HG03196 (cell line): ENCODE measurements at regions not wholly inside any gene's neighbourhood (a gene's known extent, or its start where the extent isn't known, plus 50 kb on each side); places are given as distances from the start of the nearest gene placed in this dataset.

Experiments used
- ATAC-seq: cut with Tn5 transposase; IDR thresholded peaks from one replicate; pipeline ENCODE4 v1.9.1; 2021; ENCODE audit not compliant: unreplicated experiment

DNA sequence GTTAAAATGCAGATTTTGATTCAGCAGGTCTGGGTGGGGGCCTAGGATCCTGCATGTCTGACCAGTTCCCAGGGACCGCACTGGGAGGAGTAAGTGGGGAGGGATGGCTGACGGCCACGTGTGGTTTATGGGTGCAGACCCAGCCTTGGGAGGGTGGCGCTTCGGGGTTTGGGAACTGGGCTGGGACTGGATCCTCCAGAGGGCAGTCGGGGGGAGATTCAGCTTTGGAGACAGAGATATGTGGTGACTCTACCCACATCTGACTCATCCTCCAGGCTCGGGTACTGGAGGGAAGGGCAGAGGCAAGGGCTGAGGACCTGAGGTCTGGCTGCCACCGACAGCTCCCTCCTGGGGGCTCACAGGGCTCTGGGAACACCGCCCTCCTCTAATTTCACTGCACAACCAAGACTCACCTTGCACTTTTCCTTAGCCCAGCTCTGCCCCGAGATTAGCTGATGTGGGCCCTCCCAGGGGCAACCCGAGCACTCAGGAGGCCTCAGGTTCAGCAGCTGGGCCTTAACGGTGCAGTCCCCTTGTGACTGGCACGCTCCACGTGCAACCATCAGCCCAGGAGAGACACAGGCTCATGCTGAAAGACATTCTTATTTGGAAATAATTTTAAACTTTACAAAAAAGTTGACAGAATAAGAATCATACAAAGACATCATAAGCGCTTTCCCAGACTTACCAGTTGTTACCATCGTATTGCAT lies 172.8 kb upstream of the PMEPA1 start:
- no peak for ATAC-seq

DNA sequence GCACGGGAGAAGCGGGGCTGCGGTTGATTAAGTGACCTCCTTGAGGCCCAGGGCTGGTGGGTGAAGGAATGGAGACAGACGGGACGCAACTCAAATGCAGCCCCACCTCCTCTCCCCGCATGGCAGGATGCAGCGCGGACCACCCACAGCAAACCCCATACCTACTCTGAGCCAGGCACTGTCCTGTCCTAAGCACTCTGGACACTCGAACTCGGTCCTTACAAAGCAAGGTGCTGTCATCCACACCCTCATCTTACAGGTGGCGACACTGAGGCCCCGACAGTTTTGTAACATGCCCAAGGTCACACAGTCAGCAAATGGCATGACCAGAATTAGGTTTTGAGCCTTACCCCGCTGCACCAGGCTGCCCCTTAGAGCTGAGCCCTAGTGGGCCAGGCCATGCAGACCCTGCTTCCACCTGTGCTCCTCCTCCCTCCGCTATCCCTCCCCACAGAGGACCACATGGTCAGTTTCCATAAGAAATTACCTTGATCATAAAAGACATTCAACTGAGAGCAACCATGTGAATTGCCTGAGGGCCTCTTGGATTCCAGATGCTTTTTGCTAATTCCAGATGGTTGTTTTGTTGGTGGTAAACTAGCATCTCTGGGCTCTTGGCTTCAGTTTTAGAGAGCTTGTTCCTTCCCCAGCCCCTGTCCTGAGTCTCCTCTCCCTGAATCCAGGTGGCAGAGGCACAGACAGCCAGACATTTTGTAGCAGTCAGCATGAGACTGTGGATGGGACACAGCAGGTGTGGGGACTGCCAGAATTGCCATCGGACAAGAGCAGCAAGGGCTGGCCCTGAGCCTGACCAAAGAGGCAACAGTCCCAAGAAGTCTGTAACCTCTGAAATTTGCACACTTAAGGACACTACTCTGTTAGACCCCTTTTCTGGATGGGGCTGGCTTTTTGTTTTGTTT lies 171.9 kb upstream of the PMEPA1 start:
- ATAC-seq, result no peak

DNA sequence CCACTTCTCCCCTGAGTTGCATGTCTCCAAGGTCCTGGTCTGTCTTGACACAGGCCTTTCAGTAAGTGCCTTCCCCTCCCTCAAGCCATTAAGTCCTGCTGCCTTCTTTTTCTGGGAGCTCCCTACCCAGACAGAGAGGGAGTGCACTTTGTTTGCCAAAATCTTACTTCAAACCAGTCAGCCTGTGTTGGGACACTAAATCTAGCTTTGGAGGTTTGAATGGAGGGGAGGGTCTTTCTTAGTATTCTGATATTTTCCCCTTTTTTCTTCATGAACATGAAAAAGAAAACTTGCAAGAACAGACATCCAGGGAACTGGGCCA lies 170.7 kb upstream of the PMEPA1 start:
- no peak for ATAC-seq

DNA sequence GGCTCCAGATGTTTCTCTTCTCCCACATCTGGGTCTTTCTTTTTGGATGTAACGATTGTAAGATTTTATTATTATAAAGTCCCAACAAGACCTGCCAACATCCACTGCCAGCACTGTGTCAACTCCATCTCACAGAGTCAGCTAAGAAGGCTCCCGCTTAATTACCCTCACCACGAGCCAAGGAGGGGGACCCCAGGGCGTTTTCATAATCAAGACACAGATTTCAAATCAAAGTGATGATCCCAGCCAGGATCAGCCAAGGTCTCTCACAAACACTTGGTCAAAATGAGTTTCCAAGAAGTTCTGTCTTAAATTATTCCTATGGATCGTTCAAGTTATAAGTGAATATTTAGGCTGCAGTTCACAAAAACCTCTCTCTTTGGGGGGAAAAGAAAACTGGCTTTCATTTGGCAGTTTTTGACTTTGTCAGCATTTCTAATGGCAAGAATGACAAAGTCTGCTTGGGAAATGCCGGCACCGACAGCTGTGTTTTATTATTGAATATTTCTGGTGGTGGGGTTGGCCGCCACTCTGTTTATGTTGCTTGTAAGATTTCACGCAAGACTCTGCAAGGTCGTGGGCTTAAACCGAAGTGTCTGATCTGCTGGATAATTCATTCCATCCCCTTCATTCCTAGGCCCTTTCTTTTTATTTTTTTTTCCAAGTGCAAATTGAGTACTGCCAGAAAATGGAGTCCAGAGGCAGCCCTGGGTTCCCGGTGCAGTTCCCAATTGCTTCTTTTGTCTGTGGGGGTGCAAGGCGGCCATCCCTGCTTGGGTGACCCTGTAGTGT lies 170.2 kb upstream of the PMEPA1 start:
- ATAC-seq, result no peak

DNA sequence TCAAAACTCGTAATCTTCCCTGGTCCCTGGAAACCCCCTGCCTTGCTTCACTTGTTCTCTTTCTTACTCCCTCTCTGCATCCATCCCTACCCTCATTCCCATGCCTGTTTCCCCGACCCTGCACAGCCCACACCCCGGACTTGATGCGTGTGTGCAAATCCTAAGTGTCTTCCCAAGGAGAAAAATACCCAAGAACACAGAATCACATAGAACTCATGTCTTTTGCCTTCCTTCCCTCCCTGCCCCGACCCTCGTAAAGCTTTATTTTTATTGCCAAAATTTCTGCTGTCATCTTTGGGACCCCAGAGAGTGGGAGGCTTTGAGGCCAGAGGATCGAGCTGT lies 169.6 kb upstream of the PMEPA1 start:
- ATAC-seq, result no peak

DNA sequence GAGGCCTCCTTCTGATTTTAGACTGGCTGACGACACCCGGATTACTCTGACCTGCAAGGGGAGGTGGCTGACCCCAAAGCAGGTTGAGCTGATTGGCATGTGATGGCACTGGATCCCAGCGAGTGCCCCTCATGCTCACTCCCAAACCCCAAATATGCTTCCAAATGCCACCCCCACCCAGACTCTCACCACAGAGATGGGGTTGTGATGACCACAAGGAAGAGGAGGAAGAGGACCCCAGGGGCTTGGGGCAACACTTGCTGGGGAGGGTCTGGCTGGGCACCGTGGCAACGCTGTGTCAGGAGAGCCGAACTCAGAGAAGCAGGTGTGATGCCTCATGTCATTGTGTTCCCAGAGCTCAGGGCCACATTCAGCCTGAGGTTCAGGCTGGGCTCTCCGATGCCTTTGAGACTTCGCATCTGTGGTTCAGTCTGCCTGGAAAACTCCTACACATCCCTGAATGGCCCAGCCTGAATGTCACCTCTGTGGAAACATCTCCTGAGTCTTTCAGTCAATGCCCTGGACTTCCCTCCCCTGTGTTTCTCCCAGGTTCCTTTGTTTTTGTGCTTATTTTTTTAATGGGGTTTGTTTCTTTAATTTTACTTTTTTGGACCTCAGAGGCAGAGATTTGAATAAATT lies 169.1 kb upstream of the PMEPA1 start:
- no peak for ATAC-seq

DNA sequence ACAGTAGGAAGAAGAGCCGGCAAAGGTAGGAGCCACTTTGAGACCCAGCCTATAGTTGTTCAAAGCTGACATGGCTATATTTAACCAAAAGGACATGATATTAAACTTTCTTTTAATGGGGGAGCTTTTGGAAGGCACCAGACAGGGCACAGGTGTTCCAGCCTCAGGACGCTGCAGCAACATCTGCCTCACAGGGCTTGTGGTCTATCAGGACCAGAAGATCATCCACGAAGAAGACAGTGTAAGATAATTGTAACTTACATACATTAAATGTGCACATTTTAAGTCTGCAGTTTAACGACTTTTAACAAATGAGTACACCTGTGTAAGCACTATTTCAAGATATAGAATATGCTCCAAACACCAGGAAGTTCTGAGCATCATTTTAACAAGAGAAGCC lies 168.2 kb upstream of the PMEPA1 start:
- ATAC-seq, result no peak

DNA sequence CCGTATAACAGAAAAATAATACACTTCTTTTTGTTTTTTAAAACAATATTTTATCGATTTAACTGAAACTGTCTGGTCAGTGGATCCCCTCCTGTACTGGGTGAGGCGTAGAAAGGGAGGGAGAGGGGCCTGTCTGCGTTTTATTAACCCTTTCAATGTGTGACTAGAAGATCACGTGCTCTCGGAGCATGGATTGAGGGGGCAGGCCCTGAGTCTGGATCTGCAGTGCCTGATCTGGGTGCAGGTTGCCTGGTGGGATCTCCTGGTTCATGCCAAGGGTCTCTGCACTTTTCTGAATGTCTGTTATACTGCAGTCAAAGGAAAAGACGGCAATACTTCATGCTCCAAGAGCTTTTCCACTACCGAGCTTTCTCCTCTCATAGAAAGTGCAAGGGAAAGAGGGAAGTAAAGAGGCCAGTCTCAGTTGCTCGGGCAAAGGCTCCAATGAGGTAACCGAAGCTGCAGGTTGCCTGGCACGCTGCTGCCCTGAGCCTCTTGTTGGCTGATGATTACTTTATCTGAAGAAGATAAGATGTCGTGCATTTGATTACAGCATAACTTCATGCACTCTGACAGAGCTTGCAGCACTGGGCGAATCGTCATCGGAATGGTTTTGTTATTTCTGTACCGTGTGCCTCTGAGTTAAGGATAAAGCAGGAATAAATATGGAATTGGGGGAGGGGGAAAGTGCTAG lies 167.5 kb upstream of the PMEPA1 start:
- ATAC-seq, result no peak

DNA sequence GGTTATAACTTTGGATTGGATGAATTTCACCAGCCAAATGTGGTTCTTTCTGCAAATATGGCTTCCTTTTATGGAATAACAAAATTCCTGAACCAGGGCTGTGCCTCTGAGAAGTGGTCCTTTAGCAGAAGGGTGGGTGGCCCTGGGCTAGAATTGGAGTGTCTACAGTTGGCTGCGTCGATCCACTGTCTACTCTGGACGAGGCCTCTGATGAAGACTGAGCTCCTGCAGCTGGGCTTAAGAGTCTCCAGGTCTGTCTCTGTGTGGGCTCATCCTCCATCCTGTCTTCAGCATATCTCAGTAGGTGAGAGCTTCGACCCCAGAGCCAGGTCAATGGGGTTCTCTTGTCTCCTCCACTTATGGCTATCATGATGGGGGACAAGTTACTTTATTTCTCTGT lies 166.3 kb upstream of the PMEPA1 start:
- no peak for ATAC-seq

DNA sequence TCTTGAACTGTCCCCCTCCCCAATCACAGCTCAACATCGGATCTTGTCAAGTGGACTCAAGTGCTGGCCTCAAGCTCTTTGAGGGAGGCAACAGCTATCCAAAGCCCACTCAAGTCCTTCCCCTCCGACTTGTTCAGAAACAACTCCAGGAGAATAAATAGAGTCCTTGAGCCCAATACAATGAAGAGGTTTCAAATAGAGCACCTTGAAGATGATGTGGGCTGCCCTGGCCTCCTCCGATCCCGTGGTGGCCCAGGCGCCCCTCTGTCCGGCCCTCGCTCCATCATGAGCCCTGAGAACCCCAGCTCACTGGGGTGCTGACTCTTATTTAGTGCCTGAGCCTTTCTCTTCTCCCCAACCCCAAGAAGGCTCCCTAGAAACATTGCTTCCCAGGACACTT lies 164.3 kb upstream of the PMEPA1 start:
- no peak for ATAC-seq

DNA sequence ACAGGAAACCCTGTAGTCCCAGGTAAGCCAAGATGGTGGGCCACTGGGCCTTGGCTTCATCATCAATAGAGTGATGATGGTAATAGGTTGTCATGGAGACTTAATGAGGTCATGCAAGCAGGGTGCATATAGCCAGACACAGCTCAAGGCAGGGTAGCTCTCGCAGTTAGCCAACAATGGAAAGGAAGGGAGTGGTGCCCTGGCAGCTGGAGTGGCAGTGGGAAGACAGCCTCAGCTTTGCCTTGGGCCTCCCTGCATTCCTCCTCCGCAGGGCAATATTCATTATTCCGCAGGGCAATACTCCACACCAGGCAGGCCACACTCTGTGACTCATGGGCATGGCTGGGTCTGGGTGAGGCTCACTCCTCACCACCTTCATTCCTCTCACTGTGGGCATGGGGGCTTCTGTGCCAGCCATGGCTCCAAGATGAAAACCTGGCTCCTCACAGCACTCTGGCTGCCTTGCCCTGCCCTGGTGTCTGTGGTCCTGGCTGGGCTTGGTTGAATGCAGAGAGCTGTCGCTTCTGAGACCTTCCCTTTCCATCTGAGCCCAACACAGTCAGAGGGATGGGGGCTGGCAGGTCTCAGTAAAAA lies 163.1 kb upstream of the PMEPA1 start:
- ATAC-seq, result no peak

DNA sequence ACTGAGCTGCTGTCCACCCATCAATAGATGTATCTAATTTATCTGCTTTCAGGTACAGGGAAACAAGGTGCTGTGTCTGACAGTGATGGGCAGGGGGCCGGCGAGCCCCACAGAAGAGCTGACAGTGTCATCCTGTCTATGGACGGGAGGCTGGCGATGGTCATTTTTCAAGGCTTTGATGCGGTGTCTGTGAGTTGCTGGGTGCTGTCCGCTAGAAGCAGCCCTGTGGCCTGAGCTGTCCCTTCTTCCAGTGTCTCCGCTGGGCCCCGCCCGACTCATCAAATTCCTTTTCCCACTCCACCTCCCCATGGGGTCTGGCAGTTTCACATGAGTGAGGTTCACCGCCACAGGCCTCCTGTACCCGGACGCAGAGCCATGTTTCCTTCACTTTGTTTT lies 161.4 kb upstream of the PMEPA1 start:
- no peak for ATAC-seq

DNA sequence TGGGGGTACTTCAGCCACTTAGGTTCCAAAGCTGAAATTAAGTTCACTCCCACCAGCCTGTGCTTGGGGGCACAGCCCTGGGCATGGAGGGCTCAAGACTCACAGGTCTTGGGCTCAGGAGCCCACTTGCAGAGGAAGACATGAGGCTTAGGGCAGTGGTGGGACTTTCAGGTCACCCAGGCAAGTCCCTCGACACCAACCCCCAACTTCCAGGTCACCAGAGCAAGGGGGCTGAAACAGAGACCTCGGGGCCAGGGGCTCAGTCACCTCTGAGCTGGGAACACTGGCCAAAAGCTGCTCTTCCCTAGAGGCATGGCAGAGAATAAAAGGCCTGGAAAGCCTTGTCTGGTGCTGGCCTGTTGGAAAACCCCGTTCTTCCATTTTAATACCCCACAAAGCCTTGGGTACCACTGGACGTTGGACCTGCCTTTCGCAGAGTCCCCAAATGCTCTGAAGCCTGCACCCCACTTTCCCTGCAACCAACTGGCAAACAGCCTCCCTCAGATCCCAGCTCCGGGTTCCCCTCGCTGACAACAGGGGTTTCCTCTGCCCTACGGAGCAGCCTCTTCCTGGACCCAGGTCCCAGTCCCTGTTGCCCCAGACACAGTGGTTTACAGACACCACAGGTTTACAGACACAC lies 160.9 kb upstream of the PMEPA1 start:
- ATAC-seq, result no peak

DNA sequence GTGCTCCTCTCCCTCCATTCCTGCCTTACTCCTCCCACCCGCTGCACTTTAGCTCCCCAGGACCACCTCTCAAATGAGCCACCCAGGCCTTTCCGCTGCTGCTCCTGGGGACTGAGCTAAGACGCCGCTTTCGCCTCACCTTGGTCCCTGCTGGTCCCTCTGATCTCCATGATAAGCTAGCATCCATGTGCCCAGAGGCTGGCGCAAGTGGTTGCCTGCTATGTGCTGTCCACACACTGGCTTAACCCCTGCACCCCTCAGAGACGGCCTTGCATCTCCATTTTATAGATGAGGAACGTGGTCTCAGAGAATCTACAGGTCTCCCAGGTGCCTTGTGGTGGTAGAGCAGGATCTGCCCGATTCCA lies 160.1 kb upstream of the PMEPA1 start:
- ATAC-seq, result no peak

DNA sequence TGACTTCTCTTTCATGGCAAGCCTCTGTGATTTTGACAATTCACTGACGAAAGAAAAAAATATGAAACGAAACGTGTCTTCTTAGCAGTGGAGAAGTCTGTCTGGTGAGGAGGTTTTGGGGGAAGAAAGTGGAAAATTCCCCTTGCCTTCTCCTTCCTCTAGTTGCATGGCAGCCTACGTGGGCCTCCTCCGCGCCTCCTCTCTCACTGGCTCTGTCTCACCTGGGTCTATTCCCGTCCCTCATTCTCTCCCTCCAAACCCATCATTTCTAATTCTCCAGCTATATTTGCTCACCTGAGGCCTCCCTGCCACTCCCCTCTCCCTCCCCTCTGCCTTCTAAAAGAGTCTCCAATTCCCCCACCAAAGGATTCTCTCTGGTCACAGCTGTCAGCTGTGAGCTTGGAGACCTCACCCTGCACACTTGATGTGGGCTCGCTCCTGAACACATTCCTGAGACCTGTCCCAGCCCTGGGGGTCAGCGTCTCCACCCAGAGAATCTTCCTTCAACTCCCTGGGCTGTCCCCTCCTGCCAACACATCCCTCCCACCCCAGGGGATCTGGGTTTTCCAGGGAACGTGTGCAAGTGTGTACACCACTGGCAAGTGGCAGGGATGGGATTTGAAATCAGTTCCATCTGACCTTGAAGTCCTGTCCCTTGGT lies 159.6 kb upstream of the PMEPA1 start:
- ATAC-seq, result no peak

DNA sequence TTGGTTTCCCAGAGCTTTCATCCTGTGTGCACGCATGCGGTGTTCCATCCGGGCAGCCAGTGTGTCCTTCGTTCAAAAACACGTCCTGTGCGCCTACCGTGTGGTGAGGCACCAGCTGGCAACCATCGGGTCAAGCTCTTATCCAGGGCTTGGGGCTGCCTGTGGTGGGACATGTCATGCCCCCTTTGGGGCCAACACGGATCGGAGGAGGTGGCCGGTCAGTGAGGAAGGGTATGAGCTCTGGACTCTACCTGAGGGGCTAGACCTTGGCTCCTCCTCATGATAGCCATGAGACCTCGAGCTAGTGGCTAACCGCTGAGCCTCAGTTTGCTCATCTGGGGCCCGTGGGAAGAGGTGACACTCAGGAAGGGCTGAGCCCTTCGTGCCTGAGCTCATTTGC lies 158.5 kb upstream of the PMEPA1 start:
- no peak for ATAC-seq

DNA sequence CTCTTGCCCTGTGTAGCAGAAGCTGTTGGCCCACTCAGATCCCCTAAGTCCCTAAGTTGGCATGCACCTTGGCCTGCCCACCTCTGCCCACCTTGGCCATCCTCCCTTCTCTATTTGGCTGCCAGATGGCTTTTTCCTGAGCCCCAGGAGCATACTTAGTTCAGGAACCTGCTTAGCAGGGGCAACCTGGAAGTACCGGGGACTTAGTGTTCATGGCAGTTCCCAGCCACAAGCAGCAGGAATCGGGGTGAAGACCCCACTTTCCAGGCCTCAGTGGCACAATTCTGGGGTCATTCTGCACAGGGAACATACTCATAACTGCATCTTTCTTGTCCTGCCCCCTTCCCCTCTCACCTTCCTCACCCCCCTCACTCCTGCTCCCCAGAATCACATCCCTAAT lies 158.0 kb upstream of the PMEPA1 start:
- no peak for ATAC-seq

DNA sequence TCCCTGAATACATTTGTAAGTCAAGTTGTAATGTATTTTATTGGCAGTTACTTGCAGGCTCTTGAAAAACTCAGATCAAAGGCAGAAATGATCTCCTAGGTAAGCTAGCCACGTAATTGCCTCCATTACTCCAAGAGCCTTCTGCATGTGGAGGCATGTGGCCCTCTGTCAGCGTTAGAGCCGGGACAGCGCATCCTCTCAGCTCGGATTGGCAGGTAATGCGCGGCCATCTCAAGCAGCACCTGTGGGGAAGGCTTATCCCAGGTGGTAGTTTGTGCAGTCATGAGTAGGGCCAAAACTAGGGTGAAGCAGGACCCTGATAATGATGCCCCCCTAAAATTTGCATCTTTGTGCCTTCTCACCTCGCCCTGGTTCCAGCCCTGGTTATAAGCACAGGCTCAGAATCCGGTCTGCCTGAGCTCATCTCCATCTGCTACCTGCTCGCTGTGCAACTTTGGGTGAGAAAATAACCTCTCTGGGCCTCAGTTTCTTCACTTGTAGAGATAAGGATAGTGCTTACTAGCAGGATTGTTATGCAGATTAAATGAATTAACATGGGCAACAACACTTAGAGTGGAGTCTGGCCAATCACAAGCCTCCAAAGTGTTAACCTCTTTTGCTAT lies 157.5 kb upstream of the PMEPA1 start:
- no peak for ATAC-seq
